ENCODE measurements at regions not wholly inside any gene's neighbourhood (a gene's known extent, or its start where the extent isn't known, plus 50 kb on each side); places are given as distances from the start of the nearest gene placed in this dataset.
"Not testable (repeated sequence)": the region's sequence is repeated elsewhere in the genome, so short reads cannot be mapped to it uniquely, and the experiment has no call there.

- no peak for DNase-seq (ENCODE audit: low spot score)
These were observed 180.2 kb upstream of the SOX6 start for GRCh38 chr11:16536513-16536912.

GRCh38 chr11:16528639-16529038 is 172.3 kb upstream of the SOX6 start:
- no peak for DNase-seq (ENCODE audit: low spot score)

- no peak for DNase-seq (ENCODE audit: low spot score)
These were observed 171.3 kb upstream of the SOX6 start for GRCh38 chr11:16527525-16528246.

GRCh38 chr11:16526947-16527346 is 170.6 kb upstream of the SOX6 start:
- no peak for DNase-seq (ENCODE audit: low spot score)

GRCh38 chr11:16520713-16521112 is 164.4 kb upstream of the SOX6 start:
- not testable (repeated sequence) for DNase-seq (ENCODE audit: low spot score)

- no peak for DNase-seq (ENCODE audit: low spot score)
These were observed 156.5 kb upstream of the SOX6 start for GRCh38 chr11:16512899-16513241.

- no peak for DNase-seq (ENCODE audit: low spot score)
These were observed 156.0 kb upstream of the SOX6 start for GRCh38 chr11:16512198-16512898.

GRCh38 chr11:16511116-16512114 is 155.1 kb upstream of the SOX6 start:
- peak; percentile 44 for DNase-seq (ENCODE audit: low spot score)

- no peak for DNase-seq (ENCODE audit: low spot score)
These were observed 149.1 kb upstream of the SOX6 start for GRCh38 chr11:16505481-16505880.

GRCh38 chr11:16503891-16504290 is 147.5 kb upstream of the SOX6 start:
- not testable (repeated sequence) for DNase-seq (ENCODE audit: low spot score)

- no peak for DNase-seq (ENCODE audit: low spot score)
These were observed 138.8 kb upstream of the SOX6 start for GRCh38 chr11:16494918-16495691.

- DNase-seq (ENCODE audit: low spot score), result no peak
These were observed 128.1 kb upstream of the SOX6 start for GRCh38 chr11:16484434-16484833.

- no peak for DNase-seq (ENCODE audit: low spot score)
These were observed 118.3 kb upstream of the SOX6 start for GRCh38 chr11:16474659-16475058.

- no peak for DNase-seq (ENCODE audit: low spot score)
These were observed 113.6 kb upstream of the SOX6 start for GRCh38 chr11:16469968-16470367.

GRCh38 chr11:16468735-16469453 is 112.5 kb upstream of the SOX6 start:
- DNase-seq (ENCODE audit: low spot score), result no peak

- DNase-seq (ENCODE audit: low spot score), result no peak
These were observed 104.2 kb upstream of the SOX6 start for GRCh38 chr11:16460508-16460907.

GRCh38 chr11:16456366-16456765 is 100.0 kb upstream of the SOX6 start:
- DNase-seq (ENCODE audit: low spot score), result no peak

- DNase-seq (ENCODE audit: low spot score), result no peak
These were observed 98.0 kb upstream of the SOX6 start for GRCh38 chr11:16454289-16454863.

- no peak for DNase-seq (ENCODE audit: low spot score)
These were observed 91.9 kb upstream of the SOX6 start for GRCh38 chr11:16448123-16448717.

GRCh38 chr11:16441461-16441860 is 85.1 kb upstream of the SOX6 start:
- DNase-seq (ENCODE audit: low spot score), result no peak
